Neural cell (in vitro differentiated cells): ENCODE measurements at regions not wholly inside any gene's neighbourhood (a gene's known extent, or its start where the extent isn't known, plus 50 kb on each side); places are given as distances from the start of the nearest gene placed in this dataset.

Source experiments
- RAD21 ChIP-seq: fragments of 450-650 bp; conservative IDR thresholded peaks from 2 replicates; pipeline ENCODE4 v1.6.1; 2014; ENCODE audit warnings: antibody characterized with exemption, mild to moderate bottlenecking, moderate library complexity
- TF ChIP-seq, protein P1 (sequence below): fragments of 450-650 bp; IDR thresholded peaks from 2 replicates; pipeline ENCODE4 v1.5.1; 2014; ENCODE audit warnings: antibody characterized with exemption, mild to moderate bottlenecking, moderate library complexity; ENCODE audit not compliant: poor library complexity, severe bottlenecking

DNA sequence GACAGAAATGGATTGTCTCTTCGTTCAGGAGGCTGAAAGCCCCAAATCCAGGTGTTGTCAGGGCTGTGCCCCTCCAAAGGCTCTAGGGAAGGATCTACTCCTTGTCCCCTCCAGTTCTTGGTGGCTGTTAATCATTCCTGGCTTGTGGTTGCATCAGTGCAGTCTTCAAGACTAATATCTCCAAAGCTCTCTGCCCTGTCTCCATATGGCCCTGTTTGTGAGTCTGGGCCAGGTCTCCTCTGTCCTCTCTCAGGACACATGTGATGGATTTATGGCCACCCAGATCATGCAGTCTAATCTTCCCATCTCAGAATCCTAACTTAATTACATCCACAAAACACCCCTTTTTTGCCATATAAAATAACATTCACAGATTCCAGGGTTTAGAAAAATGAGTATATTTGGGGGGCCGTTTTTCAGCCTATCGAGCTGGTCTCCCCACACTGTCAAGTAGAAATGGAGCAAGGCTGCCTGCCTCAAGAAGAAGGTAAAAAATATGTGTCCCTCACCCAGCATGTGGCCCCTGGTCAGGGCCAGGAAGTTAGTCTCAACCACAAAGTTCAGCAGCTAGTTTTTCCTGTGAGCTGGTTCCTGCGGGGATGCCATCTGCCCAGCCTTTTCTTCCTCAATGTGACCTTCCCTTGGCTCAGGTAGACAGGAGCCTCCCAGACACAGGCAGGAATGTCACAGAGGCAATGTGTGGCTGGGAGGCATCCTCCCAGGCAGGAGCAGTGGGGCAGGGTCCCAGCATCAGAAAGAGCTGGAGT is 509.4 kb downstream of the IRX1 start:
- TF ChIP-seq, protein P1, sequence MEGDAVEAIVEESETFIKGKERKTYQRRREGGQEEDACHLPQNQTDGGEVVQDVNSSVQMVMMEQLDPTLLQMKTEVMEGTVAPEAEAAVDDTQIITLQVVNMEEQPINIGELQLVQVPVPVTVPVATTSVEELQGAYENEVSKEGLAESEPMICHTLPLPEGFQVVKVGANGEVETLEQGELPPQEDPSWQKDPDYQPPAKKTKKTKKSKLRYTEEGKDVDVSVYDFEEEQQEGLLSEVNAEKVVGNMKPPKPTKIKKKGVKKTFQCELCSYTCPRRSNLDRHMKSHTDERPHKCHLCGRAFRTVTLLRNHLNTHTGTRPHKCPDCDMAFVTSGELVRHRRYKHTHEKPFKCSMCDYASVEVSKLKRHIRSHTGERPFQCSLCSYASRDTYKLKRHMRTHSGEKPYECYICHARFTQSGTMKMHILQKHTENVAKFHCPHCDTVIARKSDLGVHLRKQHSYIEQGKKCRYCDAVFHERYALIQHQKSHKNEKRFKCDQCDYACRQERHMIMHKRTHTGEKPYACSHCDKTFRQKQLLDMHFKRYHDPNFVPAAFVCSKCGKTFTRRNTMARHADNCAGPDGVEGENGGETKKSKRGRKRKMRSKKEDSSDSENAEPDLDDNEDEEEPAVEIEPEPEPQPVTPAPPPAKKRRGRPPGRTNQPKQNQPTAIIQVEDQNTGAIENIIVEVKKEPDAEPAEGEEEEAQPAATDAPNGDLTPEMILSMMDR = no peak
- TF ChIP-seq RAD21 = no peak
